Lower lobe of right lung (tissue), 2 donors: ENCODE measurements at regions not wholly inside any gene's neighbourhood (a gene's known extent, or its start where the extent isn't known, plus 50 kb on each side); places are given as distances from the start of the nearest gene placed in this dataset.

Experiments
- ATAC-seq, 2 donors: fragments of 200-7000 bp; cut with Tn5 transposase; one replicate each; pipeline ENCODE4 v1.9.1; 2020 to 2022; ENCODE audit warnings: mild to moderate bottlenecking in 2 of 2, moderate library complexity in 2 of 2
- DNase-seq: peaks from one replicate; pipeline ENCODE4 v3.0.0-alpha.2; 2020
- H3K27ac ChIP-seq: fragments of 200-600 bp; one replicate; pipeline ENCODE4 v1.8.0; 2022
- H3K27me3 ChIP-seq: fragments of 200-600 bp; one replicate; pipeline ENCODE4 v1.8.0; 2022; ENCODE audit warnings: low read depth
- H3K36me3 ChIP-seq: fragments of 200-600 bp; one replicate; pipeline ENCODE4 v1.8.0; 2022; ENCODE audit warnings: mild to moderate bottlenecking
- H3K4me1 ChIP-seq: fragments of 200-600 bp; one replicate; pipeline ENCODE4 v1.8.0; 2022
- H3K4me3 ChIP-seq: fragments of 200-600 bp; one replicate; pipeline ENCODE4 v1.8.0; 2022; ENCODE audit warnings: mild to moderate bottlenecking
- H3K9me3 ChIP-seq: fragments of 200-600 bp; one replicate; pipeline ENCODE4 v1.8.0; 2022
- CTCF ChIP-seq: fragments of 200-600 bp; IDR thresholded peaks from one replicate; pipeline ENCODE4 v1.8.0; 2022; ENCODE audit warnings: antibody characterized with exemption, mild to moderate bottlenecking
- intact Hi-C: fragments of 100-400 bp; cut with DNase I; formaldehyde crosslinking; loops from one replicate; pipeline ENCODE4 v1.11.0; 2022
- donor health status: DM: no; HTN: yes; CAD: no; lungs with severe emphysema.

GRCh38 chr13:83223546-83223945 lies 658.7 kb downstream of the SLITRK1 start:
- H3K9me3 ChIP-seq: no peaks in the 10 kb centered on the region
- ATAC-seq: no peak
- no peak overlapping the region for H3K27ac ChIP-seq
- intact Hi-C loops: no loop called here
- H3K4me1 ChIP-seq: no peaks in the 10 kb centered on the region
- DNase-seq: no peak
- no peaks in the 10 kb centered on the region for H3K36me3 ChIP-seq
- no peaks in the 10 kb centered on the region for H3K27me3 ChIP-seq
- TF ChIP-seq CTCF: no peak
- no peak overlapping the region for H3K4me3 ChIP-seq

GRCh38 chr13:83221813-83222241 lies 660.4 kb downstream of the SLITRK1 start:
- no peak for TF ChIP-seq CTCF
- H3K4me1 ChIP-seq: no peaks in the 10 kb centered on the region
- no peak overlapping the region for H3K27ac ChIP-seq
- no peak overlapping the region for H3K4me3 ChIP-seq
- no peaks in the 10 kb centered on the region for H3K9me3 ChIP-seq
- ATAC-seq: no peak
- intact Hi-C loops: no loop called here
- DNase-seq: no peak
- no peaks in the 10 kb centered on the region for H3K36me3 ChIP-seq
- no peaks in the 10 kb centered on the region for H3K27me3 ChIP-seq

GRCh38 chr13:83221256-83221655 lies 661.0 kb downstream of the SLITRK1 start:
- intact Hi-C loops: no loop called here
- no peak for TF ChIP-seq CTCF
- DNase-seq (no peak), ATAC-seq (no peak)
- no peaks in the 10 kb centered on the region for H3K4me1 ChIP-seq
- no peaks in the 10 kb centered on the region for H3K9me3 ChIP-seq
- no peaks in the 10 kb centered on the region for H3K27me3 ChIP-seq
- no peaks in the 10 kb centered on the region for H3K36me3 ChIP-seq
- no peak overlapping the region for H3K4me3 ChIP-seq
- H3K27ac ChIP-seq: no peak overlapping the region

GRCh38 chr13:83220241-83220640 lies 662.0 kb downstream of the SLITRK1 start:
- H3K27ac ChIP-seq: no peak overlapping the region
- no peak overlapping the region for H3K4me3 ChIP-seq
- intact Hi-C loops: no loop called here
- DNase-seq (no peak), ATAC-seq (no peak)
- H3K36me3 ChIP-seq: no peaks in the 10 kb centered on the region
- no peaks in the 10 kb centered on the region for H3K4me1 ChIP-seq
- H3K9me3 ChIP-seq: no peaks in the 10 kb centered on the region
- no peak for TF ChIP-seq CTCF
- no peaks in the 10 kb centered on the region for H3K27me3 ChIP-seq

DNA sequence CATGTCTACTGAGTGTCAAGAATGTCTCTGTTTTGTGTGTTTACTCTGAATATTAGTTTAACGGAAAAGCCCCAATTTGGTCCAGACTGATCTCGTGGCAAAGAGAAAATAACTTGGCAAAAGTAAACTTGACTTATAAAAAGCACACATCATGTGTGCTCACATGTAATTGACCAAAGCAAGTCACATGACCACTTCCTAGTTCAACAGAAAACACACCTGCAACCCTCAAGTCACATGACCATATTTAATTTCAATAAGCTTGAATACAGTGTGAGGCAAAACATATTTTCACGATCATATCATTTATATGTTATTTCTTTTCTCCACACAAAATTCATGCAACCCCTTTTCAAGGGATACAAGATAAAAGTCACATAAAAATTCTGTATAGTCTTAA lies 662.4 kb downstream of the SLITRK1 start:
- H3K27ac ChIP-seq: no peak overlapping the region
- no peaks in the 10 kb centered on the region for H3K9me3 ChIP-seq
- no peaks in the 10 kb centered on the region for H3K4me1 ChIP-seq
- H3K27me3 ChIP-seq: no peaks in the 10 kb centered on the region
- intact Hi-C loops: no loop called here
- no peak overlapping the region for H3K4me3 ChIP-seq
- H3K36me3 ChIP-seq: no peaks in the 10 kb centered on the region
- DNase-seq (no peak), ATAC-seq (no peak)
- no peak for TF ChIP-seq CTCF
